ENCODE measurements at regions not wholly inside any gene's neighbourhood (a gene's known extent, or its start where the extent isn't known, plus 50 kb on each side); places are given as distances from the start of the nearest gene placed in this dataset.

- TF ChIP-seq CTCF (IDR thresholded peaks at IDR 0.05) (no peak), POLR2AphosphoS5 (IDR thresholded peaks at IDR 0.05) (no peak), EP300 (IDR thresholded peaks at IDR 0.05) (no peak)
Measured at GRCh38 chr5:123776761-123777160, 264.8 kb downstream of the CSNK1G3 start.
